ENCODE measurements at regions not wholly inside any gene's neighbourhood (a gene's known extent, or its start where the extent isn't known, plus 50 kb on each side); places are given as distances from the start of the nearest gene placed in this dataset.

DNA sequence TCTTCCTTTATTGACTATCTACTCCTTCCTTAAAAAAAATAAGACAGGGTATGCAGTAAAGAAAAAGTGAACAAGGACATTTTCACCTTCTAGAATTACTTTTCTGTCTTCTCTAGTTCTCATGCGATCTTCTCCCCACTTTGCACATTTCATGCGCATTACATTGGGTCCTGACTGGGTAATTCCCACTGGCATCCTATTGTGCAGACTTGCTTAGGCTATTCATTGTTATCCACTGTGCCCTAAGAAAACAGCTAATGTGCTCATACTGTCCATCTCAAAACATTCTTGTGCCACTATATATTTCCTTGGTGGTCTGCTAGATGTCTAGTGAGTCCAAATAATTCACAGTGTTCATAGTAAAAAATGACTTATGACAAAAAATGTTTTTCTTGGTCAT, 447.4 kb upstream of the ROBO1 start:
- TF ChIP-seq CTCF (IDR thresholded peaks at IDR 0.05), result no peak

DNA sequence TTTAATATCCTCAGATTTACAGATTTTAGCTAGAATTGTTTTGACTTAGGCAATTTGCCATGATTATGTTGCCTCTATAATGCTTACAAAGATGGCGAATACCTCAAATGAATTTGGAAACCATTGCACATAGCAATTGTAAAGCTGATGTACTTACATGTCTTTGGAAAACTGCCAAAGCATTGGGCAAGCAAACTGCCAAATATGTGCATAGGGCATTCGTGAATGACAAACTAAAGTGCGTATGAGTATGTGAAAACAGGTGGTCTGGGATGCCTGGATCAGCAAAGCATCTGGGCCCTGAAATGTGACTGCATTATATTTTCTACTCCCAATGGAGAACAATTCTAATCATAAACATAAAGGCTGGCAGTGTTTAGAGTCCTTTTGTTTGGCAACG, 445.3 kb upstream of the ROBO1 start:
- no peak for TF ChIP-seq CTCF (IDR thresholded peaks at IDR 0.05)

GRCh38 chr3:80192936-80193335, 425.1 kb upstream of the ROBO1 start:
- no peak for TF ChIP-seq CTCF (IDR thresholded peaks at IDR 0.05)

DNA sequence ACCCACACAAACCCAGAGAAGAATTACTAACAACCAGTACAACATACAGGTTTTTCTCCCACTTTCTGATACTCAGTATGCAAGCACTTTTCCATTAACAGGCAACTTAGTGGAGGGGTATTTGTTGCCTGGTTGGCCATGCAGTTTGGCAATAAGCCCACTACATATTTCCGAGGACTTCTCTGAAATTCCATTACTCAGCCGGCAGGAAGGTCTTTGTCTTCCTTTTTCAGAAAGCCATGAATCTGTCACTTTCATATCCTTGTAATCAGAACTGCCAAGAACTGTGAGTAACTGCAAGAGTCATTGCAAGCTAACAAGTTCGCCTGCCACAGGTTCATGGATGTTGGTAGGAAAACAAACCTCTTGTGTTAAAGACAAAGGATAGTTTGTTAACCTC, 422.3 kb upstream of the ROBO1 start:
- TF ChIP-seq CTCF (IDR thresholded peaks at IDR 0.05), result no peak

DNA sequence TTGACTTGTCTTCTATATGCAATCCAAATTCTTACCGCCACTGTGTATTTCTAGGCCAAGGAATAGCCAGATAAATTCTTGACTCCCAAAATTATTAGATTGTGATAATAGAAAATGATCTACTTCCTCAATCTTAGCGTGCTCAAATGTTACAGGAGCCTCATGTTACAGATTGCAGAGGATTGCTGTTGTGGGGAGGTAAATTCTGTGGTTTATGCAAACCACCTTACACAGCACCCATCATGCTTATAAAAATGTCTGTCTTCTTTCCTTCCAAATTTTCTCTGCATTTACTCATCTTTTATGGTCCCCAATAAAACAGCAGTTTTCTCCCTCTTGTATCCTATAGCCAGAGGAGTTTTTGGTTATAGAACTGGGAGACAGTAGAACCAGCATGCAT, 420.2 kb upstream of the ROBO1 start:
- no peak for TF ChIP-seq CTCF (IDR thresholded peaks at IDR 0.05)

DNA sequence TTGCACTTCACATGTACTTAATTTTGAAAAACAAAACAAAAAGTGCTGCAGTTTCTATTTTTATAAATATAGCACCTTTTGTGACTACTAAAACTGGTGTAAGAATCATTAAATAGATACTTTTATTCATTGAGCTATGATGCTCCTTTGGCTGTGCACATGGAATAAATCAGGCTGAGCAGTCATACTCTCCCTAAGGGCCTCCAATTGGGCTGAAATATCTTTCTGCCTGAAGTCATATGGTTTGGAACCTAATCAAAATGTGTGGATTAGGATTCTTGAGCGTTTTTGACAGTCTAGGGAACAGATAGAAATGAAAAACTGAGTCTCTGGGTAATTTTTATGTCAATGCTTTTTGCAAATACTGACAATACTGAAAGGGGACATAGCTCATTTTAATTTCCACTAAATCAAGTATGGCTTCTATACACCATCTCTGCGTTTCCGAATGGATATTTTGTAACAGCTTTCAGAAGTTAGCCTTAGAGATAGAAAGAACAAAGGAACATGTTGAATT, 392.2 kb upstream of the ROBO1 start:
- no peak for TF ChIP-seq CTCF (IDR thresholded peaks at IDR 0.05)

DNA sequence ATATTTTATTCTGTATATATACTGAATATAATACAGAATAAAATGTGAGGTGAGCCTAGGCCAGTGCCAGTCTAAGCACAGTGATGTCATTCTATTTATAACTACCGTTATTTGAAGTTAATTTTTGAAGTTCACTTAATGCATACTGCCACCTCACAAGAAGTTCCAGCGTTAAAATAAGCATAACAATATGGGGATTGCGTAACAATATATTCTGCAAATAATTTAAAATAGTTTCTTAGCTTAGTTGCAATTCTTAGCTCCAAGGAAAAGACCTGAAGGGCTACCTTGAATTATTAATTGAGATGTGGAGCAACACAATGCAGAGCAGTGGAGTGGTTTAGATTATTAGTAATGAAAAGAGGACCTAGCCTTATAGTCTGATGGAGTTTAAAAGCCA, 390.5 kb upstream of the ROBO1 start:
- no peak for TF ChIP-seq CTCF (IDR thresholded peaks at IDR 0.05)

GRCh38 chr3:80157546-80157945, 389.7 kb upstream of the ROBO1 start:
- TF ChIP-seq CTCF (IDR thresholded peaks at IDR 0.05), result no peak
